GM21786 (cell line): ENCODE measurements at regions not wholly inside any gene's neighbourhood (a gene's known extent, or its start where the extent isn't known, plus 50 kb on each side); places are given as distances from the start of the nearest gene placed in this dataset.
"Not testable (repeated sequence)": the region's sequence is repeated elsewhere in the genome, so short reads cannot be mapped to it uniquely, and the experiment has no call there.

ENCODE experiments used
- ATAC-seq: cut with Tn5 transposase; IDR thresholded peaks from one replicate; pipeline ENCODE4 v1.9.1; 2021; ENCODE audit not compliant: unreplicated experiment

DNA sequence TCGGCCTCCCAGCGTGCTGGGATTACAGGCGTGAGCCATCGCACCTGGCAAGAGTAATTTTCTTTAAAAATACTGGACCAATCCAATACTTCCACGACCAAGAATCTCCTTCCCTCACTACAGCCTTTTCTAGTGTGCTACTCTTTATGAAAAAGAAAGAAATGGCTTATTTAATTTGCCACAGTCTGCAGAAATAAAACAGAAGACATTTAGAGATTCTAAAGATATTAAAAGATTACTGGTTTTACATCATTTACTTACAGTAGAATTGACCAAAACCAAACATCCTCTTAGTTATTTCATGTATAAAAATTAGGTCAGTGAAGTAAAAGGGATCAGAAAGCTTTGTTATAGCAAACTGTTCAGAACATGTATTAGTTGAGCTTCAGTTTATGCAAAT, 679.6 kb downstream of the MAT2B start:
- no peak for ATAC-seq

DNA sequence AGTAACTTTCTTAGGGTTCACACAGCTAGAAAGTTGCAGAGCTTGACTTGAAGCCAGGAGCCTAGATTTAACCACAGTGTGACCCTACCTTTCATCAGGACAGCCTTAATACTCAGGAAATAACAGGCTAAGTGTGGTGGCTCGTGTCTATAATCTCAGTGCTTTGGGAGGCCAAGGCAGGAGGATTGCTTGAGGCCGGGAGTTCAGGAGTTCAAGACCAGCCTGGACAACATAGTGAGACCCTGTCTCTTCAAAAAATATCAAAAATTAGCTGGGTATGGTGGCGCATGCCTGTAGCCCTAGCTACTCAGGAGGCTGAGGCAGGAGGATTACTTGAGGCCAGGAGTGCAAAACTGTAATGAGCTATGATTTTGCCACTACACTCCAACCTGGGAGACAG, 681.1 kb downstream of the MAT2B start:
- no peak for ATAC-seq

DNA sequence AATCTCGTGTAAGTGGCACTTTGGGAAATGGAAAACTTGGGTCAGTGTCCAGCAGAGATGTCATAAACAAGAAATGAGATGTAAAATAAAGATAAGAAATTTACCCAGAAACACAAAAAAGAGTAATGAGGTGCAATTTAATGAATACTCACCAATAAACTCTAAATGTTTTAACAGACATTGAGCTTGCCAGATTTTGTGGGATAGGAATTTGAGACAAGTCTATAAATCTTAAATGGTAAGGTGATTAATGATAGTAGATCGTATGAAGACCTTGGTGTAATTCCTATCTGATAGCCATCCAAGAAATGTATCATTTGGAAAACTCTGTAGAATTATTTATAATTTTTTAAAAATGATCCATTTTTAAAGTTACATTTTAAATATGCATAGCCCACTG, 682.4 kb downstream of the MAT2B start:
- ATAC-seq = no peak

DNA sequence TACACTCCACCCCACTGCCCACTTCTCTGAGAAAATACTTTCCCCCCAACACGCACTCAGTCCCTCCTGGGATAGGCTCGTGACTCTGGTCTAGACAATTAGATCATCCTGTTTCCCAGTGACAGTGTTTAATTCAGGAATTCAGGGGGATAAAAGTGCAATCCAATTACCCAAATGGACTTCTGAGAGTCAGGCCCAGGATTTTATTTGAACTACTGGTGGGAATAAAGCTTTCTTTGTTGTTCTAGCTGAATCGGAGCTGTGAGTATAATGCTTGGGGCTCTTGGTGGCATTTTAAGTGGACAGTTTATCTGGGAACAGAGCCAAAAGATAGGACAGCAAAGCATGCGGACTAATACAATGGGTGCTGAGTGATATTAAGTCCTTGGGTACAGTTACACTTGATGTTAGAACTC, 683.3 kb downstream of the MAT2B start:
- ATAC-seq = no peak

DNA sequence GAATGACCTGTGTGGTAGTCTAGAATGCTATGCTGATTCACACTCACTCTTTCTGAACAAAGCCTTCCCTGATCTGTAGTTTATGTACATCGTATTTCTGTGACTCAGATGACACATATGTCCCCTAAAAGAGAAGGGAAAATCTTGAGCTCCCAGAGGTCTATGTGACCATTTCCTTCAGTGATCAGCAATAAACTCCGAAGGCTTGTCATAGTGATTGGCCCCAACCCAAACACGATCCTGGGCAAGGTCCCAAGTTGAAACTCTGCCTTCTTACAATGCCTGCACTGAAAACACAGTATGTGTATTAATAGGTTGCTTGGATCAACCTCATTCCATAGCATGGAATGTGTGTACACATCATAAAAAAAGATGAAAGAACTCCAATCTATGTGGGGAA, 685.8 kb downstream of the MAT2B start:
- no peak for ATAC-seq

DNA sequence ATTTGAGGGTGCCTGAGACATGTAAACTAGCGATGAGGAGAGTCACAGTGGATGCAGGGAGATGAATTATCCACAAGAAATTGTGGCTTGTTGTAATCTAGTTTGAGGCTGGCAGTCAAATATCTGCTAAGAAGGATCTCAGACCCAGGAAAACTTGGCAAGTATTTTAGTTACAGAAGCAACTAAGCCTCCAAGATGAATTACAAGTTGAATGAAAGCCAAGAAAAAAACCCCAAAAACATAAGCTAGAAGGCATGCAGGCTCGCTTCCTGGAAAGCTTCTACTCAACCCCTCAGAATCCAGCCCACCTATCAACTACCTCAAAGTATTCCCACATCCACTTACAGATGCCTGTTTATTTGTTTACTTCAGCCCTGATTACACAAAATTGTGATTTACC, 696.9 kb downstream of the MAT2B start:
- ATAC-seq = no peak

DNA sequence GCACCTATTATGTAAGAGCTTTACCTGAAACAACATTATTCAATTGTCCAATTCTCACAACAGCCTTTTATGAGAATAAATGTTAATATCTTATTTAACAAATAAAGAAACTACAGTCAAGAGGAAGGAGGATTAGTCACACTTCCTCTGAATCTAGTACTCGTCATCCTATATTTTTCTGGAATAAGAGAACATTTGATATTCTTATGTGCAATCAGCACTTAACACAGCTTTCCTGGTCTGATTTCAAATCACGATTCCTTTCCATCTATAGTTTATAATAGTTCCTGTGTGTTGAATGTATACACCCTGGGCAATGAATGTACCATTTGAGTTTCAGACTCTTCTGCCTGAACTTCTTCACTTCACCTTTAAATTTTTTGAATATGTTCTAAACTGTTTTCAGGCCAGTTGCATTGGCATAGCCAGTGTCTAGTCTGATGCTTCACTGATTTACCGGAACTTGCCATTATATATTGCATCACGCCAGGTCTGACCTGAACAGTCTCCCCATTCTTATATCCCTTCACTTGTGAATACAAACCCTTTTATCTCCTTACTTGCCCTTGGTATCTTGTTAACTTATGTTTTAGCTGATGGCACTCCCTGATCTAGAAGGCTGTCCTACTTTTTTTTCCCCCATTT, 698.3 kb downstream of the MAT2B start:
- no peak for ATAC-seq

DNA sequence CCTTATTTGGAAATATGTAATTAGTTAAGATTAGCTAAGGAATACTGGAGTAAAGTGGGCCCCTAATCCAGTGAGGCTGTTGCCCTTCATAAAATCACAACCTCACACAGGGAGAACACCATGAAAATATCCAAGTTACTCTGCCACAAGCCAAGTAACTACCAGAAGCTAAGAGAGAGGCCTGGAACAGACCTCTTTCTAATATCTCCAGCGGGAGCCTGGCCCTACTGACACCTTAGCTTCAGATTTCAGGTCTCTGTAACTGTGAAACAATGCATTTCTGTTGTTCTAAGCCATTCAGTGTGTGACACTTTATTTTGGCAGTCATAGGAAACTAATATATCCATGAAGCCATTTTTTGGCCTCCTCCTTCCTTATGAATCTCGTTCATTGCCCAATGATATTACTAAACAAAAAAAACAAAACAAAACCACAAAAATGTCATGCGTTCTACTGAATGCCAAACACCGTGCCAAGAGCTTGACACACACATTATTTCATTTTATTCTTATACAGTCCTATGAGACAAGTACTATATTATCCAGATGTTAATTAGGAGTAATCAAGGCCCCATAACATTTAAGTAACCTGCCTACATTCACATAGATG, 699.0 kb downstream of the MAT2B start:
- no peak for ATAC-seq

DNA sequence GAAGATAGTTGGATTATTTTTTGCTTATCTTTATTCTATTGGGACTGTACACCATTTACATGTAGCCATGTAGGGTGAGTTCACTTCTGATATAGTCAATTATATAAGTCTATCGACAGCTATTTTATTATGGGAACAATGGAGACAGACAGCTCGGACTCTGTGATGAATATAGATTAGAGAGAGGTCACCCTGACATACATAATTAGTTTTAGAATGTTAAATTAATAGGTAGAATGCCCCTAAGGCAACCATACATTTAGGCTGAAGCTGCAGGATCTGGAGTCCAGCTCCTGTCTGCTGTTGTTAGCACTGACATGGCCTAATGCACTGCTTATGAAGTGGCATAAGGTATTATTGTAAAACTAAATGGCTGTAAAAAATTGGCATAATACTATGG, 700.8 kb downstream of the MAT2B start:
- ATAC-seq = no peak

DNA sequence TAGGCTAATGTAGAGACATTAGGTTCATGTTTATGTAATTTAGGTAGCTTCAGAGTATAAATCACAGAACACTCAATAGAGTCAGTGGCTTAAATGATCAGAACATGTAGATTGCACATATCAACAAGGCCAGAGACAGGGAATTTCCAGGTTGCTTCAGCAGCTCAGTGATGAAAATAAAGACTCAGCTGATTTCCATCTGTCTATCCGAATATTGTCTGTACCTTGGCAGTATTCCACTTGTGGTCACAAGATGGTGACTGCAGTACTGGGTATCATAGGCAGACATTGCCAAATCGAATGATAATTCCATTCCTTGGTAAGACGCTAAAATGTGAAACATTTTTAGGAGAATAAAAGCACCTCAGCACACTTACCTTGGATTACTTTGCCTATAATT, 702.2 kb downstream of the MAT2B start:
- no peak for ATAC-seq

DNA sequence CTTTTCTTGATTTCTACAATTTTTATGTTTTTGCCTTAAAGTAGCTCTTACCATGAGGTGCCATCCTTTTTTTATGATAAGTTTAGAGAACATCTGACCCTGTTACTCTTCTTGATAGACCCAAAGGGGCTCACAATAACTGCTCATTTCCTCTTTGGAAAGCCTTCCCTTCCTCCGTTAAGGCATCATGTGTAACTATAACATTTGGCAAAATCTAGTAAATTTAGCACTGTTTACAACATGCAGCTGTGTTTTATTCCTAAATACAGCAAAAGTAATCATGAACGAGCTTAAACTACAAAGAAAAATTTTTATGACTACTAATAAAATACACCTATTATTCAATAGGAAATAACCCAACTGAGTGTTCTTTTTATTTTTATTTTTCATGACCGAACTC, 705.1 kb downstream of the MAT2B start:
- no peak for ATAC-seq

DNA sequence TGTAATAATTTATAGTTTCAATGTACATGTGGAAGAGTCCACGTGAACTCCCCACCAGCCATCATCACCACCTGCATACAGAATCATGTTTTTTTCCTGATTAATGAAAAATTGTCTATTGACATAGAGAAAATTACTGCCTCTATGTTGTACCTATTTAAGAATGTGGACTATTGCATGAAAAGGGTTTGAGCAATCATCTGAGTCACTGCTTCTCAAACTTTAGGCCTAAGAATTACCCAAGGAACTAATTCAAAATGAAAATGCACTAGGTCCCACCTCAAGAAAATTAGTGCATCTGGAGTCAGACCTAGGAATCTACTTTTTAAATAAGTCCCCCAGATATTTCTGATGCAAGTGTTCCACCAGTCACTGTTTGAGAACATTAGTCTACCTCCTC, 709.3 kb downstream of the MAT2B start:
- ATAC-seq = no peak

DNA sequence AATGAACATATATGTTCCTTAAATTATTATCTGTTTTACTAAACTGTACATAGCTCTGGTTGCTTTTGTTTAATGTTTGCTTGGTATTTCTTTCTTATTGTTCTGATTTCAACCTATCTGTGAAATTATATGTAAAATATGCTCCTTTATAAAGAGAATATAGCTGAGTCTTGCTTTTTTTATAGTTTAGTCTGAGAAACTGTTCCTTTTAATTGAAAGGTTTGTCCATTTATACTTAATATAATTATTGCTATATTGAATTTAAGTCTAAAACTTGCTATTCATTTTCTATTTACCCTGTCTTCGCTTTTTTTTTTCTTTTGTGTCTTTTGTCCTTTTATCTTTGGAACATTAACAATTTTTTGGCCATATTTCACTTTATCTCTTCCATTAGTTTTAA, 712.0 kb downstream of the MAT2B start:
- ATAC-seq = no peak

DNA sequence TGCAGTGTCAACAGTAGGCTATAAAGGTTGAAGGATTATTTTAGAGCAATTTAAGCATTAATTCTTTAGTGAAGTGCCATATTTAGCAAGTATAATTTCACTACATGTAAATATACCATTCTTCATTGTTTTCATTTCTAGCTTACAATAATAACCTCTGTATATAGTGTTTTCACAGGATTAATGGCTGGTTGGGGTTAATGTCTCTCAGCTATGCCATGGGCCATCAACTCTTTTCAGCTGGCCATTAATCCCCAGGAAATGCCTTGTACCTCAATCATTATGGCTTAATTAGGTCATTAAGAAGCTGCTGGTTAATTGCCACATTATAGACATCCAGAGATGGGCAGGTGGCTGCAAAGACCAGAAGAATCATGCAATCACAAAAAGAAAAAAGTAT, 715.1 kb downstream of the MAT2B start:
- no peak for ATAC-seq

DNA sequence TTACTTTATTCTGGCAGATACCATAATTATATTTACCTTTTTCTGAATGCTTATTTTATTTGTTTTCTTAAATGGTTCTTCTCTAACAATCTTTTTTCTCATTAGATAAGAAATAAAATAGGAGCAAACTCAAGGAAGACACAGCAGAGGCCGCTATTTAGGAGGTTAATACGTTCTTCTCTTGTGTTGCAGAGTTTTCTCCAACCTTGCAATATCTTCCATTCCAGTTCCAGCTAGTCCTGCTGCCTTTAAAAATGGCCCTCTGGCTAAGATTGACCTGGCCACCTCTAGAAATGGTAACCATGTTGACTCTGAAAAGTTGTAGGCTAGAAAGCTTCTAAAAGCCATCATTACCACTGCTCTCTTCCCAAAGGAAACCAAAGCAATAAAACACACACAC, 718.8 kb downstream of the MAT2B start:
- ATAC-seq = no peak

DNA sequence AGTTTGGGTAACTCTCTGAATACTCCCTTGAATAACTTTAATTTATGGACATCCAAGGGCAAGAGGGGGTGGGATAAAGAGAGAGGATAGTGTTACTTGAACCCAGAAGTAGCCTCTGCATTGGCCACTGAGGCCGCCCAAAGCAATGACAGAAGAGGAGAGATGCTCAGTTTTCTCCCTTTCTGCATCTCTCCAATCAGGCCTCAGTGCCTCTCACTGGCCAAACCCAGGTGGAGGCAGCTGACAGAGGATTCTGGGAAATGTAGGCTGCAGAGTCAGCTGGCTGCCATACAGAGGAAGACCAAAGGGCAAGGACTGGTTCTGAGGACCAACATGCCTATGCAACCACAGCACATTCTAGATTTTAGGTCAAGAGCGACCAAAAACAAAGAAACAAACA, 719.4 kb downstream of the MAT2B start:
- no peak for ATAC-seq

DNA sequence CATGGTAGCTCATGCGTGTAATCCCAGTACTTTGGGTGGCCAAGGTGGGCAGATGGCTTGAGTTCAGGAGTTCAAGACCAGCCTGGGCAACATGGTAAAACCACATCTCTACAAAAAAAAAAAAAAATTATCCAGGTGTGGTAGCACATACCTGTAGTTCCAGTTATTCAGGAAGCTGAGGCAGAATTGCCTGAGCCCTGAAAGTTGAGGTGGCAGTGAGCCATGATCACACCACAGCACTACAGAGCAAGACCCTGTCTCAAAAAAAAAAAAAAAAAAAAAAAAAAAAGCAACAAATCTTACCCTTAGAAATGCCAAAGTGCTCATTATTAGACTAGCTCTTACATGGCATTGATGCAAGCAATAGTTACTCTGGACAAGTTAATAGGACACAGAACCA, 724.9 kb downstream of the MAT2B start:
- ATAC-seq = no peak

DNA sequence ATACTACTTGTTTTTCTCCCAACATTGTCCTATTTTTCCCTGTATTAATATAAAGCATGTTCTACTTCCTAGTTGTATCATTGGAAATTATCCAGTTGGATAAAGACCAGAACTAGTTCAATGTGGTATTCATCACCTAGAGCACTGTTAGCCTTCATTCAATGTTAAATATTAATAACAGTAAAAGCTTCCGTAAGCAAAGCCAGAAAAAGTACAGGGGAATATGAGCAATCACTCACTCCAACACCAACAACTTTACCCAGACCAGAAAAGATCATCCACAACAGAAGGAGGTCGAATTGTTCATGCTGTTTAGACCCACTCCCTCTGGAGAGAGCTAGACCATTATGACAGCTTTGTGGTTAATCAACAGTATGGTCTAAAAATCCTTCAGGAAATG, 728.4 kb downstream of the MAT2B start:
- no peak for ATAC-seq

DNA sequence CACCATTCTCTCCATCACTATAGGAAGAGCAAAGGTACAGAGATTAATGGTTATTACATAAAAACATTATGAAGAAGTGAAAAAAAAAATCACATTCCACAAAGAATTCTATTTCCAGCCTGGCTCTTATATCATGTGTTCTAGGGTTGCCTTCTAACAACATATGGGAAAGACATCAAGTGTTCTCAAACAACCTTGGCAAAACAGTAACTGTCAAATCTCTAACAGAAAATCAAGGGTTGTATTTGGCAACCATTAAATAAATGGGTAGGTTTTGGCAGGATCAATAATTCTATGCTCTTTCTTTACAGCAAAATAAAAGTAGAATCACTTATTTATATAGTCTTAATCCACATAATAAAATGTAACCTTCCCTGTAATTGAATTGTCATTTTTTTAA, 728.9 kb downstream of the MAT2B start:
- no peak for ATAC-seq

DNA sequence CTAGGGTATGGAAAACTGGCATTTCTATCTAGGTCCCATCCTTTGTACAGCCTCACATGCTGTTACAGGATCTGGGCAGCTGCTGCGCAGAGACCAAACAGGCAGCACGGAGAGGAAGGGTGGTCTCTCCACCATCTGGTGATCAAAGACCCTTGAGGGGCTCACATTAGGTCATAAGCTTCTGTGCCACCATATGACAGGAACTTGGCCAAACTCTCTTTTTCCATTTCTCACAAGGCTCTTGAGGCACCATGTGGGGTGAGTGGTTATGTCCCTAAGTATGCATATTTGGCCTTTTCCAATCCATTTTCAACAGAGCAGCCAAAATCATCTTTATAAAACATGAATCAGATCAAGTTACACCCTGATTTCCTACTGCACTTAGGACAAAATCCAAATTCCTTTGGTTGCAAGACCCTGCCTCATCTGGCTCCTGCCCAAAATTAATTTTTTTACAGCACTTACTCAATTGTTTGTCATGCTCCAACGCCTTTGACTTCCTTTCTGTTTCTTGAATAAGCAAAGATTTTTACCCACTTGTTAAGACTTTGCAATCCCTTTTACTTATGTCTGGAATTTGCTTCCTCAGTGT, 730.0 kb downstream of the MAT2B start:
- ATAC-seq = no peak

DNA sequence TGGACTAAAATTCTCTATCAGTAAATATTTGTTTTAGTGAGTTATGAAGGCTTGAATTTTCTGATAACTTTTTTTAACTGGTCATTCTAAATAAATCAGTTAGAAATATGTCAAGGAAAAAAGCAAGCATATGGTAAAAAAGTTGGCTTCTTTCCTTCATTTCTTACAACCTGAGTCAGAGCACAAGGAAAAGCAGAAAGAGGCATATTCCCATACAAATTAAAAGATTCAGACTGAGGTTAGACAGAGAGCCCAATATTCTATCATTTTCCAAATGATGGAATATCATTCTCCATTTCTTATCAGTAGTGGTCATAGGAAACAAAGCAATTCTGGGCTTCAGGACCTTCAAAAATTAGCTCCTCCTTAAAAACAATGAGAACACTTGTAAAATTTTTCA, 732.1 kb downstream of the MAT2B start:
- no peak for ATAC-seq

DNA sequence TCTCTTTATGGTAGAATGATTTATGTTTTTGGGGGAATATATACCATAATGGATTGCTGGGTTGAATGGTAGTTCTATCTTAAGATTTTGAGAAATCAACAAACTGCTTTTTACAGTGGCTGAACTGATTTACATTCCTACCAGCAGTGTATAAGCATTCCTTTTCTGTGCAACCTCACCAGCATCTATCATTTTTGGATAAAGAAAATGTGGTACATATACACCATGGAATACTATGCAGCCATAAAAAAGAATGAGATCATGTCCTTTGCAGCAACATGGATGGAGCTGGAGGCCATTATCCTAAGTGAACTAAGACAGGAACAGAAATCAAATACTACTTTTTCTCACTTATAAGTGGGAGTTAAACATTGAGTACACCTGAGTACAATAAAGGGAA, 746.4 kb downstream of the MAT2B start:
- ATAC-seq = not testable (repeated sequence)

DNA sequence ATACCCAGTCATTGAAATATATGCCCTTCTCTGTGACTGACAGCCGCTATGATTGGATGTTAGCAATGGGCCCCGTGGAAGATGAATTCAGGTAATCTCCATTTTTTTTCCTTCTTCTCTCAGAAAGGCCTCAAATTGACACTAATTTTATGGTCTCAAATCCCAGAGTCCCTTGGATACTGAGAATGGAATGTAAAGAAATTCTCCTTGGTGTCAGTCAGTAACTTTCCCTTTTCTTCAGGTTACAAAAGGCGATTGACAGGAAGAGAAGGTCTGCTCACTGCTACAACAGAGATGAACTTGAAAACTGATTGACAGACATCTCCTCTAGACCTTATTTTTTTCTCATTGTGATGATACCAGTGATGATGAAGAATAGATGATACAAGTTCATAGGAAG, 748.3 kb downstream of the MAT2B start:
- no peak for ATAC-seq
